ENCODE measurements at regions not wholly inside any gene's neighbourhood (a gene's known extent, or its start where the extent isn't known, plus 50 kb on each side); places are given as distances from the start of the nearest gene placed in this dataset.

- no peak for DNase-seq
Observed at GRCh38 chr7:106480161-106480579, 180.8 kb downstream of the CCDC71L start.

DNA sequence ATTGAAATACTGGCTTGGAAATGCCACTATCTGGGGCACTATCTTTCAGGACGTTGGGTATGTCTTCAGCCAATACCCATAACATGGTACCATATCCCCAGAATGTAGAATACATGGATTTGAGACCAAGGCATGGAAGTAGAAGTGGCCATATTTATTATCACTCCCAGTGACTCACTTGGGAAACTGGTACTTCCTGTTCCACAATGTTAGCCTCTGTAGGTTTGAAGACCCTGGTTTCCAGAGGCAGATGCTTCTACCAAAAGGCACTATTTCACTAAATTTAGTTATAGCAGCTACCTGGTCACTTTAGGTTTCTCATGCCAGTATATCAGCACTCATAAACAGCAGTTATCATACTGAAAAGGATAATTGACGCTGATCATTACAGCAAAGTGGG, 184.2 kb downstream of the CCDC71L start:
- DNase-seq: no peak

DNA sequence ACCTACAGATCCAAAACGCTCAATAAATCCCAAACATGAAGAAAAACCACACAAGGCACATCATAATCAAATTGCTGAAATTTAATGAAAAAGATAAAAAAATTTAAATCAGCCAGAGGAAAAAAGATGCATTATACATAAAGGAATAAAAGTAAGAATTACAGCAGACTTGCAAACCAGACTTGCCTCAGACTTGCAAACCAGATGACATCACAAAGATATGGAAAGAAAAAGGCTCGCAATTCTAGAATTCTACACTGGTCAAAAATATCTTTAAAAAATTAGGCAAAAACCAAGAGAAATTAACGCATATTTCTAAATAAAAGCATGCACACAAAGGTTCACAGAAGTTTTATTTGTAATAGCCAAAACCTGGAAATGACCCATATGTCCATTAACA, 188.0 kb upstream of the NAMPT start:
- DNase-seq: no peak

DNA sequence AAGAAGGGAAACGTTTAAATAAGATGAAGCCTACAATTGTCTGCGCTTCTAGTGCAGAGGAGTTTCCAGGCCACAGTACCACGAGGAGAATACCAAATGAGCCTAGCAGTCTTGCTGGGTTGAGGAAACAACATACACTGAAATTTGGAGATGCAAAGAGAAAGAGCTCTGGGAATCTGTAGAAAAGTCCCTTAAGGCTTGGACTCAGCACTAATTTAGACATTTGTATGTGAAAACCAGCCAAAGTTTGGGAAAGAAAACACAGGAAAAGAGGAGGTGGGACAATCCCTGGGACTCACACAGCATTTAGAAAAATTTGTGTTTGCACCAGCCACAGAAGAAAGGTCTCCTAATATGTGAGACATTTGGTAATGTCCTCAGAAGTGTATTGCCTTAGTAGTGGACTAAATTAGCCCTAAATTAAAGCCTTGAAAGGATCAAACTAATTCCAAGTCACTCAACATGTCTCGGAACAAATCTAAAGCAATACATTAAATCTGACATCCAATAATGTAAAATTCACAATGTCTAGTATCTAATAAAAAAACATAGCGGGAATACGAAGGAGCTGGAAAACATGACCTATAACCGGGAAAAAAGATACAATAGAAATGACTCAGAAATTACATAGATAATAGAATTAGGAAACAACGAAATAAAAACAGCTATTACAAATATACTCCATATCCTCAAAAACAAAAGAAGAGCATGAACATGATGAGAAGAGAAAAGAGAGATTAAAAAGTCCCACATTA, 187.1 kb upstream of the NAMPT start:
- DNase-seq: no peak

- DNase-seq: no peak
Observed at GRCh38 chr7:106471021-106471420, 186.2 kb upstream of the NAMPT start.

DNA sequence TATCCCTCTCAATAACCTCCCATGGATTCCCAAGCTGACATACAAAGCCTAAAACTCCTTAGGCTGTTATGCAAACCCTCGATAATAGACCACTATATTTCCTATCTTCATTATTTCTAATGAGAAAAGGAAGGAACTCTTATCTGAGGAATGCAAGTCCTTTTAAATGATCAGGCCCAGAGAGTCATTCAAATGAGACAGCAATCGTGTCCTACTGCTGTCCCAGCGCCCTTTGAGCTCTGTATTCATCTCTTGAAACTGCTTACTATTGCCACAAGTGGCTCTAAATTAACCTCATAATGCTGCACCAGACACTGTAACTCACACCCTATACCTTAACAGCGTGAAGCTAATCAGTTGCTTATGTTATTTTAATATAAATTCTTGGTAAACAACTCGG, 182.1 kb upstream of the NAMPT start:
- no peak for DNase-seq

DNA sequence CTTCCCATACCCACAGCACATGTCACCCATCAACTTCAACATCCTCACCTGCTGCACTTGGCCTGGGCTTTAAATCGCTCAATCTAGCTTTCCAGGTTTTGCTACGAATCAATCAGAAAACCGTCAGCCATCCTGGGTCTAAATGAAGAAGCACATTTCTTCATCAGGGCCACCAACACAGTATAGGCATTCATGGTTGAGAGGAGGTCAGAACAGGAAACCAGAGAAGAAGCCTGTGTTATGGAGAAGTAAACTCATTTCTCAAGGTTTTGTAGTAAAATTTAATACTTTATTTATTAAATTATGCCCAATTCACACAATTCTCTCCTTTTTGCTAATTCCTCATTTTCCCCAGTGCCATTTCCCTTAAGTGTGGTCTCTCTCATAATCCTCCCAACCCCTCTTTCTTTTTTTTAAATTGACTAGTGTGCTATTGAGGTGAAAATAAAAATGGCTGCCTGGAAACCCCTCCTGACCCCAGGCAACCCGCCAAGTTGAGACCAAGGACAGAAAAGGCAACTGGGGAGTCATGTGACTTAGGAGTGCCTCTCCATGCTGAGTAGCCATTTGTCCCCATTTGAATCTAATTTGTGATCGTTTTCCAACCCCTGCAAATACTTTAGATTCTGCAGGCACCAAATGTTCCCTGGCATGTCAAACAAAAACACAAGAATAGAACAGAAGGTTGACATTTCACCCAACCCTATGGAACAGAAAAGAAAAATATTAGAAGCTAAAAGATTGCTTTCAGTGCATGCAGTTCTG, 181.1 kb upstream of the NAMPT start:
- DNase-seq: no peak

DNA sequence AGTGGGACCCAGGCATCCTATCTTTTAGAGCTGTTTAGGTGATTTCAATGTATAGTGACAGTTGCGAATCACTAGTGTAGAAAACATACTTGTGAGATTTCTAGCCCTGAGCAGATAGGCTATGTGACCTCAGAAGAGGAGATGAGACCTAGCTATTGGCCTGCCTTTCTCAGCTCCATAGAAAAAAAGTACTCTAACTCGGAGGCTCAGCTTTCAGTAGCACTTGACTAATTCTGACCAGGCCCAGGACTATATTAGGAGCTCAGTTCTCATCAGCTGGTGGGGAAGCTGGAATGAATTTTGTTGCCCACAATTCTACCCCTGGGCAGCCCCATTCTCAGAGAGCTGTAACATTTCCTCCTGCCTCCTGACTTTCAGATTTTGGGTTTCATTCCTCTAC, 179.9 kb upstream of the NAMPT start:
- no peak for DNase-seq

DNA sequence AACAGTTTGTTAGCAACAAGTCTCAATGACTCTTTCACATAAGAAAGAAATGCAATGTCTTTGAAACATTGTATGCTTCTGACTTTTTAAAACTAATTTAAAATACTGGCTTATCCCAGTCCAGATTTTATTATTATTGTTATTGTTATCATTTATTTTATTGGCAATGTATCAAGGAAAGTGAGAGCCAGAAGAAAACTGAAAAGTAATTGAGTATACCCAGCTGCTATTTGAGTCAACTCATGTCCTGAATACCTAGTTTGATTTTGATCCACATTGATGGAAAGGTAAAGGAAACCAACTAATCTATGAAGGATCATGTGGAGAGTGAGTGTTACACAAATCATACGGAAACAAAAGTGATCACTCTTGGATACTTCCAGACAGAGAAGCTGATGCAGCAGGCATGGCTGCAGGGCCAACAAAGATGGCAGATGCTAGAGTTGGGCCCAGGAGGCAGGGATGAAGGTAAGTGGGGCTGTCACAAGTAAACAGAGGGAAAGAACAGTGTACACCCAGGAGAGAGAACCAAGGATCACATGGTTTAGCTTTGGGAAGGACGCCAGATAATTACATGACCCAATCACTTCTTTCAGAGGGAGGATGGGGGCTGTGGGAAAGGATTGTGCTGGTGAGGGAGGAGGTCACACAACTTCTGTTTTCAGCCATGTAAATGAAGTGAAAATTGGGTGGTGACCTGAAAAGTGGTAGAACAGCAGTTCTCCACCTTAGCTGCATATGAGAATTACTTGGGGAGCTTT, 179.2 kb upstream of the NAMPT start:
- DNase-seq: no peak

- no peak for DNase-seq
Observed at GRCh38 chr7:106462914-106463482, 178.2 kb upstream of the NAMPT start.

DNA sequence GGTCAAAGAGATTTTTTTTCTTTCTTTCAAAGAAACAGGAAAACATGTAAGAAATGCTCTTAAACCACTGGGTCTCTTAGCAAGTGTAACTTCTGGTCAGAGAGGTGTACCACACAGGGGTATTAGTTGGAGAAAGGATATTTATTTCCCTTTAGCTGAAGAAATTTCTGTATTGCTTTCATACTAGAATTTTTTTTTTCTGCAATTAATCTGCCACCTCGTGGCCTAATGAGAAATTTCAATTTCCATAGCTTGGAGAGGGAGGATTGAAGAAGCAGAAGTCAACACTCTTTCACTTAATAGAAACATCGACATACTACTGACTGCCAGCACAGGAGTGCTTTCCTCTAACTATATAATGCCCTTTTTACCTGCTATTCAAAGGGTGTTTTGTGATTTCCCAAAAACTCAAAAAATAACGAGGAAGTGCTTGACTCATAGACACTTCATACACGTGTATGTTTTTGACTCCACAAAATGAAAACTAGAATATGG, 177.6 kb upstream of the NAMPT start:
- DNase-seq: peak; percentile 4

GRCh38 chr7:106460792-106461254, 176.0 kb upstream of the NAMPT start:
- DNase-seq: no peak

DNA sequence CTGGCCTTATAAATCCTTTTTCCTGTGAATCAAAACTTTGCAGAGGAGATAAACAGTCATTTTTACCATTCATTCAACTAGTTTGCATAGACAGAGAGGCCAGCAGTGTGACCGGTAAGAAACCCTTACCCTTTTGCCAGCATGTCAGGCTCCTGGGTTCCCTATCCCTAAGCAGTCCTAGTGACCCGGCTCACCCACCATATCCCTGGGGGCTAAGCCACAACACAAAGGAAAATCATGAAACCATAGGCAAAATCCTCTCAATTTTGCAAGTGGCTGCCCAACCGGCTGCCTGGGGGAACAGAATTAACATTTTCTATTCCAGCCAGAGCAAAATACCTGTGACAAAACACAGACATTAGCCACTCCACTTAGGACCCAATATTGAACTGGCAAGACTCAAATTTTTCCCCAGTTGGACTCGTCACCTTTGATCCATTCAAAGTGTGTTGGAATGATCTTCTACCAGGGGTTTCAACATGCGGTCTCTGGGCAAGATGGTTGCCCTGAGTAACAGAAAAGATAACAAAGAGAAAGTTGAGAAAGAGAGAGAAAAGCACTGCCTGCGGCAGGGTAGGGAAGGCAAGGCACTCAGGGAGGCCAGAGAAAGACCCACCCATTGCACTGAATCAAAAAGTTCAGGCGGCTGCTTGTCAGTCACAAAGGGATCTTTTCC, 174.8 kb upstream of the NAMPT start:
- no peak for DNase-seq

GRCh38 chr7:106457678-106458077, 172.9 kb upstream of the NAMPT start:
- no peak for DNase-seq

- DNase-seq: no peak
Observed at GRCh38 chr7:106456329-106456728, 171.5 kb upstream of the NAMPT start.

DNA sequence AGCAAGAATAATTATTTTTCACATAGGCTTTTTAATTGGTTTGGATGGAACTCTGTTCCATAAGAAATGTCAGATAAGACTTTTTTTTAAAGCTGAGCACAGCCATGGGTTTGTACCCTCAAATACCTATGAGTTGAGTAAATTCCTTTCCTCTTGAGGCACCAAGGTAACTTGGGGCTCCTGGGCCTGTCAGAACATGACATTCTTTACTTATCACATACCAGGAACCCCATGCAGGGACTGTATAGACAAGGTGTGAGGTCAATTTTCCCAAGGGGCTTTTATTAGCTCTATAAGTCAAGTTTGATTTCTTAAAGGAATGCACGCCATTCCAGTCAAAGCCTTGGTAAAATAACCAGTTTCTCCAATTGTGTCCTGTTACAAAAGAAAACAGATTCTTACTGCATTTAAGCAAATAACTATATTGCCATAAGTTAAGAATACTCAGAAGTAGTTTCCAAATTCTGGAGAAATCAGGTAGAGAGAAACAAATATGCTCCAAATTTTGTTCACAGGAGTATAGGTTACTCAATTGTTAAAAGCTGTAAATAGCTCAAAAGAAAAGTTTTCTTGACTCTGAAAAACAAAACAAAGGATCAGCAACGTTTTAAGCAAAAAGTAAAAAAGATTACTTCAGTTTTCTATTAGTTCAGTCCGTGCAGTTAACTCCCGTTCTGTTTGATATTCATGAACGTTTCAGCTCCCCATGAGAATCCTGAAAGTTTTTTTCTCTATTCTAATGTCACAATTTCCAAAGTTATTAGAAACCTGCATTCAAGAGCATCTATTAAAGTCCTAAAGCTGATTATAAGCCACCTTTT, 167.5 kb upstream of the NAMPT start:
- no peak for DNase-seq

- DNase-seq: no peak
Observed at GRCh38 chr7:106451171-106451570, 166.4 kb upstream of the NAMPT start.

- no peak for DNase-seq
Observed at GRCh38 chr7:106450716-106451115, 165.9 kb upstream of the NAMPT start.

- no peak for DNase-seq
Observed at GRCh38 chr7:106448992-106449859, 164.4 kb upstream of the NAMPT start.

DNA sequence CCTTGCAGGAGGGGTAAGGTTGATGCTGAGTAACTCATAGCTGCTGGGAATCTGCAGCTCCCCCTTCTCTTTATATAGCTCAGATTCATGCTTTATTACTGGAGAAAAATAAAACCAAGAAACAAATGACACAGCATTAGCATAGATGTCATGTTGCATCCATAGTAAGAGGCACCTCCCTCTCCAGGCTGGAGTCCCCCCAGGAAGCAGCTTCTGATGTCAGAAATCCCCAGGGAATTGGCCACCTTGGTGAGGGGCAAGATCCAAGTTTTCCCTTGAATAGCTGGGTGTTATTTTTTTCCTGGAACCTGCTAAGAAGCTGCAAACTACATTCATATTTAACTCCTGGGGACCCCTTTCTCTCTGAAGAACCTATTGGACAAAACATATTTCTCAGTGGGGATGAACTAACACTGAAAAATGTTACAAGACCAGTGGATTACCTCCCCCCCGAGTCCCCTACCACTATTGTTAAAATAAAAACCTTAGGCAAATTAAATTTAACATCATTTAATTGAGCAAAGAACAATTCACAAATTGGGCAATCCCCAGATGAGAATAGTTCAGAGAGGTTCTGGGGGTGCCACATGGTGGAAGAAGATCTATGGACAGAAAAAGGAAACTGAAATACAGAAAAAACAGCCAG, 163.7 kb upstream of the NAMPT start:
- DNase-seq: no peak
